Posterior vena cava (tissue), 2 donors: ENCODE measurements at regions not wholly inside any gene's neighbourhood (a gene's known extent, or its start where the extent isn't known, plus 50 kb on each side); places are given as distances from the start of the nearest gene placed in this dataset.

Source experiments
- DNase-seq: peaks from one replicate; pipeline ENCODE4 v3.0.0-alpha.2; 2020; ENCODE audit warnings: low spot score
- intact Hi-C, 2 donors: fragments of 100-400 bp; cut with DNase I; formaldehyde crosslinking; loops; one replicate each; pipeline versions ENCODE4 v1.14.1 to v1.14.2; 2022 to 2023
- donor health status: DM: yes; HTN: yes; CAD: no.
- donor health status: DM: yes; HTN: yes; CAD: no.

DNA sequence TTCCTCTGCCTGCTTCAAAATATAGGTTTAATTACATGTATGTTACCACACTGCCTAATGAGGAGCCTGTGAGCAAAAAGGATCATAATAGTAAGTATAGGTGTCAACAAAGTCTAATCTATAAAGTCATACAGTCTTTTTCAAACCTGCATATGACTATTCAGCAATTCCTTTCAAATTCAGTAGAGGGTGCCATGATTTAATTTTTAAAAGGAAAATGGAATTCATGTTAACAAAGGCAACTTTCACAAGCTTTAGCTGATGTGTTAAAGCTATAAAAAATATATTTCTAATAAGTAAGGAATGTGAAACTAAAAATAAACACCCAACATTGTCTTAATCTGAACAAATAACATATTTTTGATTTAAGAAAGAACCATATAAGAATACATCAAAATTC, 52.1 kb downstream of the MPP7 start:
- intact Hi-C loops, result loop anchor here (5.0 kb wide), 2 partner anchors 52 to 127 kb away; partner anchors contain the start of gene MPP7 (in 1 of the 2)
- DNase-seq, result no peak

DNA sequence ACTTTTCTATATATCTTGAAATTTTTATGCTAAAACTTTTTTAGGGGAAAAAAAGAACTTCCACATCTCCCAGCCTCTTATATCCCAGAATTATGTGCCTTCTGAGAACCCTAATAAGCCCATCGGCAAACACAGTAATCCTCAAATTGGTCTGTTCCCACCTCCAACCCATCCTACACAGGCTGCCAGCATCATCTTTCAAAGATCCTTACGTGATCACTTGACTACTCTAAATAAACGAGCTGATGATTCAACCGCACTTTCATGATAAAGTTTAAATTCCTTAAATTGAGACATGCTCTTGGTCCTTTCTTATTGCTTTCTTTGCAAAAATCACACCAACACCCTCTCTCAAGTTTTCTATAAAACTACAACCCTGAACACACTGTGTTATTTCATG, 52.5 kb downstream of the MPP7 start:
- DNase-seq, result no peak
- intact Hi-C loops, result loop anchor here (5.0 kb wide), 2 partner anchors 52 to 127 kb away; partner anchors contain the start of gene MPP7 (in 1 of the 2)

DNA sequence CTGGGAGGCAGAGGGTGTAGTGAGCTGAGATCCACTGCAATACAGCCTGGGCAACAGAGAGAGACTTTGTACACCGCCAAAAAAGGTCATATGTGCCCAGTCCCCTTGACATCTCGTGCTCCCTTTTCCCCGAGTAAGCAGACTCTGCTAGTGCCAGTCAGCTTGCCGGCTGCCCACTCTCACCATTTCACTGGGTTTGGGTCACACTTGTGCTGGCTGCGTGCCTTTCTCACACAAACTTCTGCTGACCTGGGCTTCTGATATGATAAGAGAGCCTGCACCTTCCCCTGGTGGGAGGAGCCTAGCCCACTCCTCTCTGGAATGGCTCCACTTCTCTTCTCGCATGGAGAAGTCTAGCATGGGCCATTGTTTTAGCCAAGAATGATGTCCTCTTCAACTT, 53.4 kb downstream of the MPP7 start:
- intact Hi-C loops, result loop anchor here in 1 of 2 donors (5.0 kb wide), 1 partner anchor 133 kb away; no protein-coding TSS in a partner anchor
- no peak for DNase-seq

DNA sequence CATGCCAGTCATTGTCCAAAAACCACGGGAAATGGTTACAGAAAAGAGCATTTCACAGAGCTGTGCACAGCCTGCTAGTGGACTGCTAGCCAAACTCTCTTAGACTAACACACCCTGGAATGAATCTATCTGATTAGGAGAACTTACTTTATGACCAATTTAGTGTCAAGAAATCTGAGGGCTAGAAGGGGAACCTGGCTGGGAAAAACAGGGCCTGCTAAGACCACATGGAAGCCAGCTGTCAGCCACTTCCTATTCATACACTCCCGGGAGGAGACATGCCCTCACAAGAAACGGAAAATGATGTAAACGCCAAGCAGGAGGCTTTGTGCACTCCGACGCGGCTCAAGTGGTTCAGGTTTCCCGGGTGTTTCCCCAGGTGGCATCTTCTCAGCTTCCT, 54.8 kb downstream of the MPP7 start:
- intact Hi-C loops, result loop anchor here in 1 of 2 donors (5.0 kb wide), 1 partner anchor 134 kb away; no protein-coding TSS in a partner anchor
- no peak for DNase-seq

DNA sequence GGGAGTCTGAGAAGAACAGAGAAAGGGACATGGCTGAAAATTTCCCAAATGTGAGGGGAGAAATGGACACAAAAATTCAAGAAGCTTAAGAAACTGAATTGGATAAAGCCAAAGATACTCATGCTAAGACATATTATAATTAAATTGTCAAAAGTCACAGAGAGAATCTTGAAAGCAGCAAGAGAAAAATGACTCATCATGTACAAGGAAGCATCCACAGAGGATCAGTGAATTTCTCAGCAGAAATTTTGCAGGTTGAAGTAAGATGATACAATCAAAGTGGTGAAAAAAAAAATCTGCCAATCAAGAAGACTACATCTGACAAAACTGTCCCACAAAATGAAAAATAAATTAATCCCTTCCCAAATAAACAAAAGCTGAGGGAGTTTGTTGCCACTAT, 56.8 kb downstream of the MPP7 start:
- intact Hi-C loops, result loop anchor here in 1 of 2 donors (5.0 kb wide), 1 partner anchor 136 kb away; no protein-coding TSS in a partner anchor
- DNase-seq, result no peak

DNA sequence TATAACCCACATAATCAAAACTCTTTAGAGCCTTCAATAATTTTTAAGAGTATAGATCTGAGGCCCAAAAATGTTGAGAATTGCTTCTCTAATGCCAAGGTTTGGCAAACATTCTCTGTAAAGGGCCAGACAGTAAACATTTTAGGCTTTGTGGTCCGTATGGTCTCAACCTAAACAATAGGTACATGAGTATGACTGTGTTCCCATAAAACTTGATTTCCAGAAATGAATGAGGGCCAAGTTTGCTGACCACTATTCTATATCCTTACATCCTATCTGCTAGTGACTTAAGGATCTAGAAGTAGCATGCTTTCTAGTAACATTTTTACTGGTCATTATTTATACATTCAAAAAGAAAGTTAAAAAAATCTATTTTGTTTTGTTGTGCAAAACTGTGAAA, 58.9 kb downstream of the MPP7 start:
- intact Hi-C loops, result no loop called here

DNA sequence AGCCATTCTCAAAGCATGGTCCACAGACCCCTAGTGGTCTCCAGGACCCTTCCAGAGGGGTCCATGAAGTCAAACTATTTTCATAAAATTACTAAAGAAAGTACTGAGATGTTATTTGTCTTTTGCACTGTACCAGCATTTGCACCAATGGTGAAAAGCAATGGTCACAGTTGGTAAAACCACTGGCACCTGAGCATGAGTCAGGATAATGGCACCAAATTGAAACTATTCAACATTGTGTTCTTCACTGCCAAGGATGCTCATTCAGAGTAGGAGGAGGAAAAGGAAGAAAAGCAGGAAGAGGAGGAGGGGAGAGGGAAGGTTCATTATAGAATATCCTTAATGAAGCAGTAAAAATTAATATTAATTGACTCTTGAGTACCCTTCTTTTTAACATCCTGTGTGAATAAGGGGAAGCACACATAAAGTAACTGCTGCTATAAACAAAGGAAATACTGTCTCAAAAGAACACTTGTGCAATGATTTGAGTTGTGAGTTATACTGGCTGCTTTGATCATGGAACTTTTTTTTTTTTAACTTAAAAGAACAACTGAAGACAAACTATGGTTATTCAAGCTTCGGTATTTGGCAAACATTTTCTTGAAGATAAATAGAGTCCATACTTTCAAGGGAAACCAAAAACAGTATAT, 60.2 kb downstream of the MPP7 start:
- no peak for DNase-seq
- intact Hi-C loops, result no loop called here

More for the DNA sequence above, 58.9 kb downstream of the MPP7 start:
- DNase-seq, result no peak

DNA sequence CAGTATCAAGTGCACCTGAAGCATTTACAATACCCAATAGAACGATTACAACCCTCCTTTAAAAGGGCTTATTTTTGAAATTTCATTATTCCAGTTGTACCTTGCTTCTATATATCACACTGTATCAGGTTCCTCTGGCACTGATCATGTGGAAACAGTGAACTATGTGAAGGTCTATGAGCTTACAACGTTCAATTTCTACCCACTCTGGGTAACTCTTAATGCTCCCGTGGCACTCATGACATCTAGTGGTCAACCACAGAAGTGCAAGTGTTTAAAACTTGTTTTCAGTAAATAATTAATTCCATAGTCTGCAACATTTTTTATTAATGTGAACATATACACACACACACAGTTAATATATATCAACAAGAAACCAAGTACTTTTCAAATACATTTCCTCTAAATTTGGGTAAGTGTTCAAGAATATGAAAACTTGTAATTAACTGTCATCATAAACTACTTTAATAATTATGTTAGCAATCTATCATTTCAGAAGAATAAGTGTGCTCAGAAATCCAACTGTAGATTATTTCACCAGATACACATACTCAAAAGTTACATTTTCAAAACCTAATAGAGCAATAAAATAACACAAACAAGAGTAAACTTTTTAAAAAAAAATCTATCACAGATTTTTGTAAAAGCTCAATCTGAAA, 61.0 kb downstream of the MPP7 start:
- no peak for DNase-seq

DNA sequence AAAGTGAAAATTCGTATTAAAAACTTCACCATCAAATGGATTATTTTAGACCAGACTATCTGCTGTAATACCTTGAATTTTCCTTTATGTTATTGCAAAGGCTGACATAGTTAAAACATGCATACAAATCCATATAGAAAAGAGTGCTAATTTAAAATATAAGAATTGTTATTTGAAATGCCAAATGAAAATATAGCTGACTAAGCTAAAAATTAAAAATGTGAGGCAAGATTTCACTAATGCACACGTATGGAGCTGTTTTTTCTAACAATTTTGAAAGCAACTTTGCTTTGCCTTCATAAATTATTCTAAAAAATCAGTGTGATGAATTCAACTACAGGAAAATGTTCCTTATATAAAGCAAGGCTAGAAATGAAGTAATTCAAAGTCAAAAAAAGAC, 62.5 kb downstream of the MPP7 start:
- intact Hi-C loops, result no loop called here
- no peak for DNase-seq

More for the DNA sequence above, 61.0 kb downstream of the MPP7 start:
- intact Hi-C loops, result no loop called here

DNA sequence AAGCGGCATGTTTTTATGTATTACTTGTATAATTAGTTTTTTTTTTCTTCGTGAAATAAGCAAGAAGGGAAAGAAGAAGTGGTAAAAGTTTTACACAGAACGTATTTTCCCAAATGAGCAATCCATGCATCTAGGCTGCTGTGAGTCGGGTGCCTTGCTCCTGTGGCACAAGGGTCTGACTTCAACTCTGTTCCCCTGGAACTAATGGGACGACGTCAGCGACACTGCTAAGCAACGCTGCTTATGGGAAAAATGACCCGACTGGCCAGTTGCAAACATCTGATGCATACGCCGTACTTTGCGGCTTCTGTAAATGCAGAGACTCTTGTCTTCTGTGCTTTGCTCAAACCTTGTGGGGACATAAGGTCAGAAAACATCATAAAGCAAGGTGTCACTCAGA, 66.3 kb downstream of the MPP7 start:
- no peak for DNase-seq
- intact Hi-C loops, result loop anchor here in 1 of 2 donors (5.0 kb wide), 1 partner anchor 494 kb away; no protein-coding TSS in a partner anchor

DNA sequence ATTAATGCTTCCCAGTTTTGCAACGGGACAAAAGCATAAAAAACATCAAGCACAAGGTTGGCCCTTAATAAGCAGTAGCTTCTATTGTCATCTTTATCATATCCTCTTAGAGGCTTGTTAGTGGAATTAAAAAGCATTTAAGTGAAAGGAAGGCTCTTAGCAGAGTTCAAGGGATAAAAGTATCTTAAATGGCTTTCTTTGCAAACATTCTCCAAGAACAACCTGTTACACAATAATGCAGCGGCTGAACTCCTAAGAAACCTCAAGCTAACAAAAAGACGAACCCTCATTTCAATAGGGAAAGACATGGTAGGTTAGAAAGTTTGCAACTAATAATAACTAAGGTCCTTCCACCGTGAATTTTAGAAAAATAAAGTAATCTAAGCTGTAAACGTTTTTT, 82.1 kb downstream of the MPP7 start:
- intact Hi-C loops, result no loop called here
- DNase-seq, result no peak

DNA sequence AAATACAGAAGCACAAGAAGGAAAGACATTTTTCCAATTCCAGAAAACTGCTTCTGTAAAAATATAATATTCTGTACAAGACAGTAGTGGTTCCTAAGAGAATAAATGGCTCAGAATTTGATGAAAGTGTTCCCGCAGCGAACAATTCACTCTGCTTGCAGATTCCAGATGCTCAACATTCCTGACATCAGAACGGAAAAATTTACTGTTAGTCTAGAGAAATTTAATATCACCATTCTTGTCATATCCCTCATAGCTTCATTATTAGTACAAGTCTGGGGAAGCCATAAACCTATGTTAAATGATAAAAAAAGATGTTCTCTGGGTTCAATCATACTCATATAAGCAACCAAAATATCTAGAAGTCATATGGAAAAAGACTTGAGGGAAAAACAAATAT, 83.6 kb downstream of the MPP7 start:
- no peak for DNase-seq
- intact Hi-C loops, result no loop called here

DNA sequence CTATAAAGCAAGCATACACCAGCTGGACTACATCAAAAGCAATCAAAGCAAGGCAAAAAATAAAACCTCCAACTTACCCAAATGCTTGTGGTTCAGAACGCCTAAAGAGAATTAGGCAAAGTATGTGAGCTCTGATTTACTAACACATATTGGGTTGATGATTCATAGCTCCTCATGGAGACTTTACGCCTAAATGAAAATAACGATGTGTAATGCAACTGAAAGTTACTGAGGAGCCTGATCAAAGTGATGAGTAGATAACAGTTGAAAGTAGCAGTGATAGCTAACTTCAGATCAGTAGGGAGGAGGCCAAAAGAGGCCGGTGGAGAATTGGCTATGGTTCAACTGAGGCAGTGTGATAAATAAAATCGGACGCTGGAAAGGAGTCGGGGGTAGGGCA, 85.0 kb downstream of the MPP7 start:
- intact Hi-C loops, result no loop called here
- no peak for DNase-seq

DNA sequence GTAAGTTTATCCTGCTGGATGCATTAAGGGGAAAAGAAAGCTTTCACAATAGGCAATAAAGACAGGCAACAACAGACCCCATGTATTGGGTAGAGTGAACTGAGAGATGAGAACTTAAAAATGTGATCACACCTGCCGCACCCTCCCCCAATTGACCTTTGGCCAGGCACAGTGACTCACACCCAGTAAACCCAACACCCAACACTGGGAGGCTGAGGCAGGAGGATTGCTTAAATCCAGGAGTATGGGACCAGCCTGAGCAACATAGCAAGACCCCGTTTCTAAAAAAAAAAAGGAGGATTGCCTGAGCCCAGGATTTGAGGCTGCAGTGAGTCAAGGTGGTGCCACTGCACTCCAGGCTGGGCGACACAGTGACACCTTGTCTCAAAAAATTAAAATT, 86.9 kb downstream of the MPP7 start:
- intact Hi-C loops, result no loop called here
- no peak for DNase-seq

DNA sequence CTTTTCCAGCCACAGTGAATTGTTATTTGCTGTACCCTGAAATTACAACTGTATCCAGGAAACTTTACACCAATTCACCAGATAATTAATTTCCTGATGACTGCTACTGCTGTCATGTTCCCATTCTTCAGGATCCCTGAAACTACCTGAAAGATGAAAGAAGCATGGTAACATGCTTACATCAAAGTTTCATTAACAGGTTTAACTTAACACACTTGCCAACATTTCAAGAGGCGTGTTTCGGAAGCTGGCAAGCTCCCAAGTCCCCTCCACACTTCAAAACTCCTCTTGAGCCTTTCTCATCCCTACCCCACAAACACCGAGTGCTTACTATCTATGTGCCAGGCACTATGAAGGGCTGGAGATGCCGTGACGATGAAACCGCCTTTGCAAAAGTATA, 88.6 kb downstream of the MPP7 start:
- intact Hi-C loops, result no loop called here

DNA sequence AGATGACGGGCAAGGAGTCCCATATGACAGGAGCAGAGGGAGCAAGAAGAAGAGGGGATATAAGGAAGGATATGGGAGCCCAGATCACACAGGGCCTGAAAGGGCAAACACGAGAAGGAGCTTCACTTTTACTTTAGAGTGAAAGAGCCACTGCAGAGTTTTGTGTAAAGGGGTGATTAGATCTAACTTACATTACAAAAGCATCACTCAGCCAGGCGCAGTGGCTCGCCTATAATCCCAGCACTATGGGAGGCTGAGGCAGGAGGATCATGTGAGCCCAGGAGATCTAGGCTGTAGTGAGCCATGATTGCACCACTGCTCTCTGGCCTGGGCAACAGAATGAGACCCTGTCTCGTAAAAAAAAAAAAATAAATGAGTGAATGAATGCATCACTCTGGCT, 91.1 kb downstream of the MPP7 start:
- DNase-seq, result no peak
- intact Hi-C loops, result no loop called here

More for the DNA sequence above, 88.6 kb downstream of the MPP7 start:
- DNase-seq, result no peak

DNA sequence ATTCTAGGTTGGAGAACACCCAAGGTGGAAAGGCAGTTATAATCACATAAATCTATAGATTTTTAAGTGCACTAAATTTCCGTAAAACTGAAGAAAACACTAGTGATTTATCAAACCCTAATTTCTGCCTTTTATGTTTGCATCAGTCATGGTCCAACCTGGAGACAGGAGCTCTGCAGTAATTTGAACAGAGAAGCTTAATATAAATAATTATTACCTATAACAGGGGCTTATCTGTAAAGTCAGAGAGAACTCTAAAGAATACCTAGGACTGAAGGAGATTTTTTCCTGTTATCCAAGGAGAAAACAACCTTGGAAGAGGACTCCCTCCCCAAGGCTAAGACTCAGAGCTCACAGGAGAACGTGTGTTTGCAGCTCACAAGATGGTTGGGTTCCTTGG, 95.1 kb downstream of the MPP7 start:
- intact Hi-C loops, result no loop called here
- no peak for DNase-seq

DNA sequence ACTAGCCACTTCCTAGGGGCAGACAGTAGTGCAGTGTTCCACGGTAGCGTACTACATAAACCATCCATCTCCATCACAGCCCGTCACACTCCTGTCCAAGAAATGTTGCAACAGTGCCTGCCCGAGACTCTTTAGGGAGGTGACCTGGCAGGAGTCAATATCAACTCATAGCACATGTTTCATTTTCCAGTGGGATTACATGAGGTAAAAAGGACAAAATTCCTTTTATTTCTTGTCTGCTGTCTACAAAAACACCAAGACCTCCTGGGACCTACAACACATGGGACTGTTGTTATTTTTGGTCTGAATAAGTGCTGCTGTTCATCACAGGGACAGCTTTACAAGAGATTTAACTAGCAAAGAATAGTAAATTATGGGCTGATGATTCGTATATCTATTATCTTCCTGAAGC, 99.9 kb downstream of the MPP7 start:
- DNase-seq, result no peak
- intact Hi-C loops, result no loop called here

DNA sequence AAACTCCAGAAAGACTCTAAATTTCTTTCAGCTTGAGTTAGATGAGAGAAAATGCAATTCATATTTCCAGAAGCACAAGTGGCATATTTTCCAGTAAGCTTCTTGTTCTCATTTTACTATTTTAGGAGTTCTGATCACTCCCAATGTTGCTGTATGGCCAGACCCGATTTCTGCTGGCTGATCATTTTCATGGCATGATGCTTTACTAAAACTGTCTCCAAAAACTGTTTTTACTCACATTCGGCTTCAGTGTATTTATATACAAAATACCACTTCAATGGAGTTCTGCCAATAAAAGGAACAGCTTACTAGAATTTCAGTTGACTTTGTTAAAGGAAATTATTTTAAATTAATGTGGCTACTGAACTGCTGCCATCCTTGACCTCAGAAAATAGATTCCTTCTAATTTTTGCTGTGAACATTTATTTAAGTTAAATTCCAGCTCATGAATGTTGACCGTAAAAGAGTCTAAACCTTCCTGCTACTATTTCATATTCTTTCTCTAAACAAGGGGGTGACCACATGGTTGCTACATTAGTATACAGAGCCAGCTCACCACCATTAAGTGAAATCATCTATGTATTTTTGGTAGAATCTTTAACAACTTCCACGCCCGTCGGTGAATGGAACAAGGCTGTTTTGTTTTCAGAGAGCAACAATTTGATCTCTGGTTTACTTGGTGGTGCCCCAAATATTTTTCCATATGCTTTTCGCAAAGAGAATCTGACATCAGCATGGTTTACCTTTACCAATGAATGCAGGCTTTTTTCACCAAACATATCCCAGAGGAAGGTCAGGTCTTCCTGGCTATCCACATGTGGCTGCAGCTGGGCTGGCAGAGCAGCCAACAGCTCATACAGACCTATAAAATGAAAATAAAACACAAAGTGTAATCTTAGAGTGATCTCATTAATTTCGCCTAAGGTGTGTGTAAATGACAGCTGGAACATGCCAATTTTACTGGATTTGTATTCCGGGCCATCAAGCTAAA, 101.2 kb downstream of the MPP7 start:
- no peak for DNase-seq
- intact Hi-C loops, result no loop called here

DNA sequence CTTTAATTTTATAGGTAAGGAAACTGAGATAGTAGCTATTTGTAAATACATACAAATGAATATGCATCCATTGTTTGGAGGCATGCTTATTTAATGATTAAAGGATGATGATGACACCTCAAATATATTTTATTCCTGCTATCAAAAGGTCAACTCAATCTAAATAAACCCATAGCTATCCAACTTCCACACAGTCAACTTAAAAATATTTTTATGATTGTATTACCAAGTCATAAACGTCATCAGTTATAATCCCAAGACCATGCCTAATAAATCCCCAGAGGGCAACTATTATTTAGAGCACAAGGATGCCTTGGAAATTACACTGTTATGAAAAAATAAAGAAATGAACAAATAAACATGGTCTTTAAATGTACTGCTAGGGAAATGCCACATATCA, 102.1 kb downstream of the MPP7 start:
- intact Hi-C loops, result no loop called here
- DNase-seq, result no peak
